ENCODE measurements at regions not wholly inside any gene's neighbourhood (a gene's known extent, or its start where the extent isn't known, plus 50 kb on each side); places are given as distances from the start of the nearest gene placed in this dataset.

- peaks cover 11% of the 10 kb centered on the region for H3K27me3 Mint-ChIP-seq (ENCODE audit: insufficient read depth, low read depth)
- Histone ChIP-seq H3K4me2 (no peak overlapping the region), H4K20me1 (ENCODE audit: low read depth) (peaks cover 7% of the 10 kb centered on the region)
These were observed 63.0 kb upstream of the GPR26 start for GRCh38 chr10:123603130-123603529.

GRCh38 chr10:123604506-123604905, 61.6 kb upstream of the GPR26 start:
- H3K27ac ChIP-seq = no peak overlapping the region
- H3K4me2 ChIP-seq = no peak overlapping the region
- Mint-ChIP-seq H3K36me3 (no peaks in the 10 kb centered on the region), H3K27me3 (ENCODE audit: insufficient read depth, low read depth) (peaks cover 18% of the 10 kb centered on the region), H3K27ac (no peak overlapping the region), H3K9me3 (no peaks in the 10 kb centered on the region), H3K4me1 (peaks cover 3% of the 10 kb centered on the region), H3K4me3 (no peak overlapping the region)
- H3K79me2 ChIP-seq (ENCODE audit: low read depth) = no peaks in the 10 kb centered on the region
- peaks cover 16% of the 10 kb centered on the region for H3F3A ChIP-seq (ENCODE audit: low read depth)
- no peaks in the 10 kb centered on the region for H3K9me3 ChIP-seq (ENCODE audit: low read depth)
- no peak for DNase-seq (ENCODE audit: low spot score)
- no peak overlapping the region for H3K4me3 ChIP-seq
- peaks cover 28% of the 10 kb centered on the region for H3K4me1 ChIP-seq
- no peaks in the 10 kb centered on the region for H3K27me3 ChIP-seq
- peaks cover 7% of the 10 kb centered on the region for H4K20me1 ChIP-seq (ENCODE audit: low read depth)
- H3K9ac ChIP-seq = no peak overlapping the region
- no peak for TF ChIP-seq EZH2phosphoT487 (IDR thresholded peaks at IDR 0.05)
- no peak for TF ChIP-seq EZH2 (IDR thresholded peaks at IDR 0.05)
- TF ChIP-seq CTCF (IDR thresholded peaks at IDR 0.05) = no peak
- H3K36me3 ChIP-seq = no peaks in the 10 kb centered on the region
- no peak overlapping the region for H2AFZ ChIP-seq (replicated peaks)

More at GRCh38 chr10:123603130-123603529, 63.0 kb upstream of the GPR26 start:
- no peak for DNase-seq (ENCODE audit: low spot score)
- Histone ChIP-seq H3K9ac (no peak overlapping the region), H3K4me3 (no peak overlapping the region), H3K9me3 (ENCODE audit: low read depth) (no peaks in the 10 kb centered on the region), H3K79me2 (ENCODE audit: low read depth) (no peaks in the 10 kb centered on the region), H2AFZ (replicated peaks) (no peak overlapping the region), H3K27ac (no peak overlapping the region), H3K27me3 (no peaks in the 10 kb centered on the region), H3K4me1 (peaks cover 15% of the 10 kb centered on the region), H3K36me3 (no peaks in the 10 kb centered on the region), H3F3A (ENCODE audit: low read depth) (peaks cover 14% of the 10 kb centered on the region)
- no peak overlapping the region for H3K27ac Mint-ChIP-seq
- no peak overlapping the region for H3K4me3 Mint-ChIP-seq
- H3K9me3 Mint-ChIP-seq = no peaks in the 10 kb centered on the region
- TF ChIP-seq CTCF (IDR thresholded peaks at IDR 0.05) (no peak), EZH2phosphoT487 (IDR thresholded peaks at IDR 0.05) (no peak), EZH2 (IDR thresholded peaks at IDR 0.05) (no peak)
- peaks cover 3% of the 10 kb centered on the region for H3K4me1 Mint-ChIP-seq
- H3K36me3 Mint-ChIP-seq = no peaks in the 10 kb centered on the region

- no peak overlapping the region for H2AFZ ChIP-seq (replicated peaks)
- no peaks in the 10 kb centered on the region for H3K27me3 ChIP-seq
- Mint-ChIP-seq H3K27me3 (ENCODE audit: insufficient read depth, low read depth) (peaks cover 18% of the 10 kb centered on the region), H3K27ac (no peak overlapping the region), H3K4me3 (no peak overlapping the region), H3K9me3 (no peaks in the 10 kb centered on the region), H3K4me1 (peaks cover 3% of the 10 kb centered on the region), H3K36me3 (no peaks in the 10 kb centered on the region)
- H4K20me1 ChIP-seq (ENCODE audit: low read depth) = peaks cover 7% of the 10 kb centered on the region
- no peaks in the 10 kb centered on the region for H3K9me3 ChIP-seq (ENCODE audit: low read depth)
- no peaks in the 10 kb centered on the region for H3K79me2 ChIP-seq (ENCODE audit: low read depth)
- H3K4me1 ChIP-seq = peaks cover 28% of the 10 kb centered on the region
- no peak overlapping the region for H3K4me3 ChIP-seq
- H3K36me3 ChIP-seq = no peaks in the 10 kb centered on the region
- H3K27ac ChIP-seq = no peak overlapping the region
- H3K4me2 ChIP-seq = no peak overlapping the region
- no peak for TF ChIP-seq EZH2 (IDR thresholded peaks at IDR 0.05)
- TF ChIP-seq CTCF (IDR thresholded peaks at IDR 0.05) = no peak
- no peak for TF ChIP-seq EZH2phosphoT487 (IDR thresholded peaks at IDR 0.05)
- H3K9ac ChIP-seq = no peak overlapping the region
- peaks cover 16% of the 10 kb centered on the region for H3F3A ChIP-seq (ENCODE audit: low read depth)
- no peak for DNase-seq (ENCODE audit: low spot score)
These were observed 60.1 kb upstream of the GPR26 start for GRCh38 chr10:123606006-123606405.

Measured in neural progenitor cell (in vitro differentiated cells).